DOHH2 (cell line): ENCODE measurements at regions not wholly inside any gene's neighbourhood (a gene's known extent, or its start where the extent isn't known, plus 50 kb on each side); places are given as distances from the start of the nearest gene placed in this dataset.

Experiments used
- CTCF ChIP-seq: fragments of 200-600 bp; sonication (generic); IDR thresholded peaks from one replicate; pipeline ENCODE4 v1.5.1; 2014; ENCODE audit warnings: antibody characterized with exemption, mild to moderate bottlenecking, low read depth, low read length; ENCODE audit not compliant: poor library complexity, severe bottlenecking
- EZH2phosphoT487 ChIP-seq: fragments of 200-600 bp; sonication (generic); IDR thresholded peaks from 2 replicates; pipeline ENCODE4 v1.6.1; 2017; ENCODE audit warnings: borderline replicate concordance, mild to moderate bottlenecking, antibody characterized with exemption, low read length, moderate library complexity, mixed read lengths

GRCh38 chr13:50360637-50361036 lies 345.4 kb downstream of the KCNRG start:
- TF ChIP-seq CTCF (no peak), EZH2phosphoT487 (no peak)
